ENCODE measurements at regions not wholly inside any gene's neighbourhood (a gene's known extent, or its start where the extent isn't known, plus 50 kb on each side); places are given as distances from the start of the nearest gene placed in this dataset.
"Not testable (repeated sequence)": the region's sequence is repeated elsewhere in the genome, so short reads cannot be mapped to it uniquely, and the experiment has no call there.

- H3K36me3 ChIP-seq (ENCODE audit: control insufficient read depth, insufficient read depth, low read length); DNase-seq (ENCODE audit: extremely low read depth, insufficient read length): not testable (repeated sequence)
Measured at GRCh38 chr9:68593760-68594159, 53.1 kb upstream of the TMEM252 start.

GRCh38 chr9:68595868-68596267 is 55.2 kb upstream of the TMEM252 start:
- Histone ChIP-seq H3K4me3 (replicated peaks; ENCODE audit: low read depth, low read length) (no peak overlapping the region), H3K27me3 (replicated peaks; ENCODE audit: control insufficient read depth, insufficient read depth, low read length) (no peaks in the 10 kb centered on the region), H3K36me3 (ENCODE audit: control insufficient read depth, insufficient read depth, low read length) (no peaks in the 10 kb centered on the region)
- no peak for TF ChIP-seq CTCF (IDR thresholded peaks at IDR 0.05; ENCODE audit: insufficient read depth, low read length, poor library complexity, severe bottlenecking)
- no peak for DNase-seq (ENCODE audit: extremely low read depth, insufficient read length)

More at GRCh38 chr9:68593760-68594159, 53.1 kb upstream of the TMEM252 start:
- not testable (repeated sequence) for H3K4me3 ChIP-seq (replicated peaks; ENCODE audit: low read depth, low read length); H3K27me3 ChIP-seq (replicated peaks; ENCODE audit: control insufficient read depth, insufficient read depth, low read length)

- Histone ChIP-seq H3K27me3 (replicated peaks; ENCODE audit: control insufficient read depth, insufficient read depth, low read length) (no peaks in the 10 kb centered on the region), H3K4me3 (replicated peaks; ENCODE audit: low read depth, low read length) (no peak overlapping the region), H3K36me3 (ENCODE audit: control insufficient read depth, insufficient read depth, low read length) (no peaks in the 10 kb centered on the region)
- DNase-seq (ENCODE audit: extremely low read depth, insufficient read length) = no peak
- TF ChIP-seq CTCF (IDR thresholded peaks at IDR 0.05; ENCODE audit: insufficient read depth, low read length, poor library complexity, severe bottlenecking) = no peak
Measured at GRCh38 chr9:68597362-68597997, 56.8 kb upstream of the TMEM252 start.

- no peak for TF ChIP-seq CTCF (IDR thresholded peaks at IDR 0.05; ENCODE audit: insufficient read depth, low read length, poor library complexity, severe bottlenecking)
- Histone ChIP-seq H3K36me3 (ENCODE audit: control insufficient read depth, insufficient read depth, low read length) (no peaks in the 10 kb centered on the region), H3K4me3 (replicated peaks; ENCODE audit: low read depth, low read length) (no peak overlapping the region), H3K27me3 (replicated peaks; ENCODE audit: control insufficient read depth, insufficient read depth, low read length) (no peaks in the 10 kb centered on the region)
- no peak for DNase-seq (ENCODE audit: extremely low read depth, insufficient read length)
Measured at GRCh38 chr9:68599826-68600225, 59.1 kb upstream of the TMEM252 start.

GRCh38 chr9:68601081-68601480 is 60.4 kb upstream of the TMEM252 start:
- Histone ChIP-seq H3K36me3 (ENCODE audit: control insufficient read depth, insufficient read depth, low read length) (no peaks in the 10 kb centered on the region), H3K4me3 (replicated peaks; ENCODE audit: low read depth, low read length) (no peak overlapping the region), H3K27me3 (replicated peaks; ENCODE audit: control insufficient read depth, insufficient read depth, low read length) (no peaks in the 10 kb centered on the region)
- no peak for TF ChIP-seq CTCF (IDR thresholded peaks at IDR 0.05; ENCODE audit: insufficient read depth, low read length, poor library complexity, severe bottlenecking)
- DNase-seq (ENCODE audit: extremely low read depth, insufficient read length) = no peak

GRCh38 chr9:68603371-68603770 is 62.7 kb upstream of the TMEM252 start:
- TF ChIP-seq CTCF (IDR thresholded peaks at IDR 0.05; ENCODE audit: insufficient read depth, low read length, poor library complexity, severe bottlenecking) = no peak
- Histone ChIP-seq H3K4me3 (replicated peaks; ENCODE audit: low read depth, low read length) (no peak overlapping the region), H3K36me3 (ENCODE audit: control insufficient read depth, insufficient read depth, low read length) (no peaks in the 10 kb centered on the region), H3K27me3 (replicated peaks; ENCODE audit: control insufficient read depth, insufficient read depth, low read length) (no peaks in the 10 kb centered on the region)
- no peak for DNase-seq (ENCODE audit: extremely low read depth, insufficient read length)

Measured in GM06990 (cell line).